Esophagus muscularis mucosa (tissue), 4 donors: ENCODE measurements at regions not wholly inside any gene's neighbourhood (a gene's known extent, or its start where the extent isn't known, plus 50 kb on each side); places are given as distances from the start of the nearest gene placed in this dataset.

Experiments
- CTCF ChIP-seq, 3 experiments: fragments of 200-600 bp in 2 of 3; fragments of 450-650 bp in 1 of 3; sonication (generic) in 2 of 3; IDR thresholded peaks; one replicate each; pipeline ENCODE4 v1.5.1; 2017 to 2019; ENCODE audit warnings: antibody characterized with exemption in 3 of 3, mild to moderate bottlenecking in 2 of 3, moderate library complexity in 1 of 3
- EP300 ChIP-seq: sonication (generic); formaldehyde crosslinking; IDR thresholded peaks from one replicate; pipeline ENCODE4 v1.6.1; 2017; ENCODE audit warnings: antibody characterized with exemption
- POLR2A ChIP-seq: fragments of 450-650 bp; IDR thresholded peaks from one replicate; pipeline ENCODE4 v1.6.1; 2017; ENCODE audit warnings: antibody characterized with exemption, moderate library complexity, mild to moderate bottlenecking, low read depth
- POLR2AphosphoS5 ChIP-seq, 2 donors: sonication (generic); formaldehyde crosslinking; IDR thresholded peaks; one replicate each; pipeline ENCODE4 v1.6.1; 2017; ENCODE audit warnings: antibody characterized with exemption in 2 of 2

GRCh38 chr6:11953641-11954040 is 58.5 kb upstream of the HIVEP1 start:
- TF ChIP-seq POLR2A, result no peak
- no peak for TF ChIP-seq POLR2AphosphoS5 (IDR thresholded peaks at IDR 0.05)
- no peak for TF ChIP-seq CTCF (IDR thresholded peaks at IDR 0.05)
- TF ChIP-seq EP300, result no peak
